A673 (cell line): ENCODE measurements at regions not wholly inside any gene's neighbourhood (a gene's known extent, or its start where the extent isn't known, plus 50 kb on each side); places are given as distances from the start of the nearest gene placed in this dataset.

ENCODE experiments used
- CTCF ChIP-seq: fragments of 300-800, 200-600 bp; sonication (generic); conservative IDR thresholded peaks from 2 replicates; pipeline ENCODE4 v1.5.1; 2017; ENCODE audit warnings: low read depth, mild to moderate bottlenecking, antibody characterized with exemption, low read length, moderate library complexity, mixed read lengths
- EZH2 ChIP-seq: fragments of 200-600 bp; sonication (generic); IDR thresholded peaks from 2 replicates; pipeline ENCODE4 v1.6.1; 2017; ENCODE audit warnings: borderline replicate concordance, low read depth, mild to moderate bottlenecking, mixed read lengths, antibody characterized with exemption, low read length; ENCODE audit not compliant: poor library complexity, severe bottlenecking

- TF ChIP-seq CTCF (no peak), EZH2 (no peak)
These were observed 56.5 kb upstream of the TBX3 start for GRCh38 chr12:114740448-114740847.
